Uterus (tissue), 2 donors: ENCODE measurements at regions not wholly inside any gene's neighbourhood (a gene's known extent, or its start where the extent isn't known, plus 50 kb on each side); places are given as distances from the start of the nearest gene placed in this dataset.

ENCODE experiments used
- CTCF ChIP-seq, 4 experiments: fragments of 200-600 bp in 2 of 4; fragments of 450-650 bp in 2 of 4; sonication (generic) in 2 of 4; IDR thresholded peaks; one replicate each; pipeline ENCODE4 v1.5.1; 2016 to 2019; ENCODE audit warnings: antibody characterized with exemption in 4 of 4, mild to moderate bottlenecking in 2 of 4, moderate library complexity in 1 of 4
- POLR2A ChIP-seq, 2 donors: fragments of 450-650 bp; IDR thresholded peaks; one replicate each; pipeline ENCODE4 v1.6.1; 2016; ENCODE audit warnings: antibody characterized with exemption in 2 of 2, mild to moderate bottlenecking in 1 of 2, moderate library complexity in 1 of 2

- TF ChIP-seq CTCF (IDR thresholded peaks at IDR 0.05), result no peak
- no peak for TF ChIP-seq POLR2A (IDR thresholded peaks at IDR 0.05)
Observed at GRCh38 chr12:66823857-66824570, 145.1 kb upstream of the GRIP1 start.
